Natural killer cell treated with Interleukin-12 subunit alpha and Interleukin-12 subunit beta and Interleukin-15 and Interleukin-18, amount 100 ng/mL, for 72 hours (primary cell): ENCODE measurements at regions not wholly inside any gene's neighbourhood (a gene's known extent, or its start where the extent isn't known, plus 50 kb on each side); places are given as distances from the start of the nearest gene placed in this dataset.
"Not testable (repeated sequence)": the region's sequence is repeated elsewhere in the genome, so short reads cannot be mapped to it uniquely, and the experiment has no call there.

Experiments used
- ATAC-seq, 2 donors: fragments of 150-1000 bp; cut with Tn5 transposase in 1 of 2; sonication (Bioruptor Pico), chemical (Tn5 transposase) in 1 of 2; 2 replicates each; pipeline ENCODE4 v1.10.0; 2021
- DNase-seq: peaks from one replicate; pipeline ENCODE4 v3.0.0; 2022; ENCODE audit warnings: low spot score
- H3K27ac Mint-ChIP-seq, 2 donors: 1 replicate in 1 of 2; 2 replicates in 1 of 2; pipeline ENCODE4 v1.8.0; 2022; ENCODE audit warnings: mixed read lengths in 2 of 2, mild to moderate bottlenecking in 1 of 2, moderate library complexity in 1 of 2
- H3K27me3 Mint-ChIP-seq, 2 donors: 1 replicate in 1 of 2; 2 replicates in 1 of 2; pipeline ENCODE4 v1.8.0; 2022; ENCODE audit warnings: mixed read lengths in 2 of 2
- H3K36me3 Mint-ChIP-seq: one replicate; pipeline ENCODE4 v1.8.0; 2022; ENCODE audit warnings: mixed read lengths
- H3K4me1 Mint-ChIP-seq, 2 donors: 1 replicate in 1 of 2; 2 replicates in 1 of 2; pipeline ENCODE4 v1.8.0; 2022; ENCODE audit warnings: low read depth in 2 of 2, mixed read lengths in 2 of 2, mild to moderate bottlenecking in 1 of 2
- H3K4me3 Mint-ChIP-seq: one replicate; pipeline ENCODE4 v1.8.0; 2022; ENCODE audit warnings: mixed read lengths
- H3K9me3 Mint-ChIP-seq: 2 replicates; pipeline ENCODE4 v1.8.0; 2022; ENCODE audit warnings: mixed read lengths

- DNase-seq (no peak), ATAC-seq (no peak)
- H3K27ac Mint-ChIP-seq: no peak overlapping the region
- no peaks in the 10 kb centered on the region for H3K36me3 Mint-ChIP-seq
- H3K27me3 Mint-ChIP-seq: no peaks in the 10 kb centered on the region
- no peak overlapping the region for H3K4me3 Mint-ChIP-seq
- H3K9me3 Mint-ChIP-seq: peaks cover 3% of the 10 kb centered on the region
- H3K4me1 Mint-ChIP-seq: no peaks in the 10 kb centered on the region
These were observed 1287.2 kb upstream of the CITED2 start for GRCh38 chr6:140661691-140662090.

GRCh38 chr6:140660295-140660694, 1285.8 kb upstream of the CITED2 start:
- Mint-ChIP-seq H3K36me3 (no peaks in the 10 kb centered on the region), H3K27me3 (no peaks in the 10 kb centered on the region), H3K27ac (no peak overlapping the region), H3K9me3 (peaks cover 3% of the 10 kb centered on the region), H3K4me1 (no peaks in the 10 kb centered on the region), H3K4me3 (no peak overlapping the region)
- ATAC-seq (no peak), DNase-seq (no peak)

- H3K36me3 Mint-ChIP-seq: no peaks in the 10 kb centered on the region
These were observed 1279.5 kb upstream of the CITED2 start for GRCh38 chr6:140653972-140654371.

GRCh38 chr6:140653506-140653905, 1279.1 kb upstream of the CITED2 start:
- no peaks in the 10 kb centered on the region for H3K4me1 Mint-ChIP-seq
- DNase-seq (no peak), ATAC-seq (no peak)
- no peak overlapping the region for H3K27ac Mint-ChIP-seq
- H3K9me3 Mint-ChIP-seq: peaks cover 6% of the 10 kb centered on the region
- no peaks in the 10 kb centered on the region for H3K27me3 Mint-ChIP-seq
- no peaks in the 10 kb centered on the region for H3K36me3 Mint-ChIP-seq
- no peak overlapping the region for H3K4me3 Mint-ChIP-seq

More at GRCh38 chr6:140653972-140654371, 1279.5 kb upstream of the CITED2 start:
- no peaks in the 10 kb centered on the region for H3K4me1 Mint-ChIP-seq
- no peaks in the 10 kb centered on the region for H3K27me3 Mint-ChIP-seq
- H3K9me3 Mint-ChIP-seq: peaks cover 6% of the 10 kb centered on the region
- no peak for DNase-seq
- H3K27ac Mint-ChIP-seq: no peak overlapping the region
- no peak overlapping the region for H3K4me3 Mint-ChIP-seq
- ATAC-seq: no peak

- H3K4me1 Mint-ChIP-seq, ATAC-seq: not testable (repeated sequence)
These were observed 1275.1 kb upstream of the CITED2 start for GRCh38 chr6:140649502-140649901.

GRCh38 chr6:140647322-140647721, 1272.9 kb upstream of the CITED2 start:
- ATAC-seq, H3K27me3 Mint-ChIP-seq: not testable (repeated sequence)

More at GRCh38 chr6:140649502-140649901, 1275.1 kb upstream of the CITED2 start:
- not testable (repeated sequence) for H3K27me3 Mint-ChIP-seq, H3K36me3 Mint-ChIP-seq, DNase-seq, H3K4me3 Mint-ChIP-seq, H3K27ac Mint-ChIP-seq
- peaks cover 20% of the 10 kb centered on the region for H3K9me3 Mint-ChIP-seq

GRCh38 chr6:140644017-140644416, 1269.6 kb upstream of the CITED2 start:
- H3K4me3 Mint-ChIP-seq: no peak overlapping the region
- H3K27ac Mint-ChIP-seq: no peak overlapping the region
- DNase-seq (no peak), ATAC-seq (no peak)
- no peaks in the 10 kb centered on the region for H3K27me3 Mint-ChIP-seq
- H3K36me3 Mint-ChIP-seq: no peaks in the 10 kb centered on the region
- no peaks in the 10 kb centered on the region for H3K4me1 Mint-ChIP-seq
- H3K9me3 Mint-ChIP-seq: peaks cover 14% of the 10 kb centered on the region

More at GRCh38 chr6:140647322-140647721, 1272.9 kb upstream of the CITED2 start:
- DNase-seq, H3K4me1 Mint-ChIP-seq, H3K36me3 Mint-ChIP-seq, H3K4me3 Mint-ChIP-seq, H3K27ac Mint-ChIP-seq: not testable (repeated sequence)
- peaks cover 20% of the 10 kb centered on the region for H3K9me3 Mint-ChIP-seq

- Mint-ChIP-seq H3K9me3 (peaks cover 5% of the 10 kb centered on the region), H3K4me3 (no peak overlapping the region), H3K36me3 (no peaks in the 10 kb centered on the region), H3K27ac (no peak overlapping the region), H3K27me3 (no peaks in the 10 kb centered on the region), H3K4me1 (no peaks in the 10 kb centered on the region)
- no peak for DNase-seq
- ATAC-seq: no peak
These were observed 1267.0 kb upstream of the CITED2 start for GRCh38 chr6:140641412-140641811.

- H3K27ac Mint-ChIP-seq: no peak overlapping the region
- H3K36me3 Mint-ChIP-seq: no peaks in the 10 kb centered on the region
- H3K4me1 Mint-ChIP-seq: no peaks in the 10 kb centered on the region
- DNase-seq (no peak), ATAC-seq (no peak)
- H3K27me3 Mint-ChIP-seq: no peaks in the 10 kb centered on the region
- H3K9me3 Mint-ChIP-seq: peaks cover 6% of the 10 kb centered on the region
- no peak overlapping the region for H3K4me3 Mint-ChIP-seq
These were observed 1262.5 kb upstream of the CITED2 start for GRCh38 chr6:140636908-140637402.

GRCh38 chr6:140636271-140636907, 1261.9 kb upstream of the CITED2 start:
- H3K4me3 Mint-ChIP-seq: no peak overlapping the region
- no peaks in the 10 kb centered on the region for H3K4me1 Mint-ChIP-seq
- H3K9me3 Mint-ChIP-seq: peaks cover 6% of the 10 kb centered on the region
- no peaks in the 10 kb centered on the region for H3K27me3 Mint-ChIP-seq
- no peak for ATAC-seq
- no peaks in the 10 kb centered on the region for H3K36me3 Mint-ChIP-seq
- no peak overlapping the region for H3K27ac Mint-ChIP-seq
- DNase-seq: no peak

- Mint-ChIP-seq H3K27ac (no peak overlapping the region), H3K9me3 (peaks cover 11% of the 10 kb centered on the region), H3K36me3 (peaks cover 8% of the 10 kb centered on the region), H3K4me1 (no peaks in the 10 kb centered on the region), H3K27me3 (no peaks in the 10 kb centered on the region), H3K4me3 (no peak overlapping the region)
- ATAC-seq (no peak), DNase-seq (no peak)
These were observed 1252.6 kb upstream of the CITED2 start for GRCh38 chr6:140627002-140627401.

GRCh38 chr6:140623498-140623897, 1249.0 kb upstream of the CITED2 start:
- no peak for ATAC-seq
- no peak for DNase-seq
- H3K27me3 Mint-ChIP-seq: no peaks in the 10 kb centered on the region

GRCh38 chr6:140620496-140620895, 1246.0 kb upstream of the CITED2 start:
- Mint-ChIP-seq H3K4me3 (no peak overlapping the region), H3K27ac (no peak overlapping the region), H3K4me1 (no peaks in the 10 kb centered on the region), H3K9me3 (peaks cover 10% of the 10 kb centered on the region), H3K27me3 (no peaks in the 10 kb centered on the region), H3K36me3 (no peaks in the 10 kb centered on the region)
- ATAC-seq (no peak), DNase-seq (no peak)

More at GRCh38 chr6:140623498-140623897, 1249.0 kb upstream of the CITED2 start:
- no peaks in the 10 kb centered on the region for H3K4me1 Mint-ChIP-seq
- H3K4me3 Mint-ChIP-seq: no peak overlapping the region
- peaks cover 20% of the 10 kb centered on the region for H3K9me3 Mint-ChIP-seq
- peaks cover 8% of the 10 kb centered on the region for H3K36me3 Mint-ChIP-seq
- H3K27ac Mint-ChIP-seq: no peak overlapping the region

GRCh38 chr6:140609956-140610355, 1235.5 kb upstream of the CITED2 start:
- Mint-ChIP-seq H3K4me3 (no peak overlapping the region), H3K27ac (no peak overlapping the region), H3K9me3 (no peaks in the 10 kb centered on the region), H3K36me3 (no peaks in the 10 kb centered on the region), H3K27me3 (no peaks in the 10 kb centered on the region), H3K4me1 (no peaks in the 10 kb centered on the region)
- no peak for DNase-seq
- no peak for ATAC-seq

GRCh38 chr6:140609321-140609720, 1234.9 kb upstream of the CITED2 start:
- DNase-seq (no peak), ATAC-seq (no peak)
- H3K36me3 Mint-ChIP-seq: no peaks in the 10 kb centered on the region
- no peaks in the 10 kb centered on the region for H3K4me1 Mint-ChIP-seq
- H3K4me3 Mint-ChIP-seq: no peak overlapping the region
- H3K27ac Mint-ChIP-seq: no peak overlapping the region
- H3K9me3 Mint-ChIP-seq: no peaks in the 10 kb centered on the region
- no peaks in the 10 kb centered on the region for H3K27me3 Mint-ChIP-seq
